ENCODE measurements at regions not wholly inside any gene's neighbourhood (a gene's known extent, or its start where the extent isn't known, plus 50 kb on each side); places are given as distances from the start of the nearest gene placed in this dataset.

DNA sequence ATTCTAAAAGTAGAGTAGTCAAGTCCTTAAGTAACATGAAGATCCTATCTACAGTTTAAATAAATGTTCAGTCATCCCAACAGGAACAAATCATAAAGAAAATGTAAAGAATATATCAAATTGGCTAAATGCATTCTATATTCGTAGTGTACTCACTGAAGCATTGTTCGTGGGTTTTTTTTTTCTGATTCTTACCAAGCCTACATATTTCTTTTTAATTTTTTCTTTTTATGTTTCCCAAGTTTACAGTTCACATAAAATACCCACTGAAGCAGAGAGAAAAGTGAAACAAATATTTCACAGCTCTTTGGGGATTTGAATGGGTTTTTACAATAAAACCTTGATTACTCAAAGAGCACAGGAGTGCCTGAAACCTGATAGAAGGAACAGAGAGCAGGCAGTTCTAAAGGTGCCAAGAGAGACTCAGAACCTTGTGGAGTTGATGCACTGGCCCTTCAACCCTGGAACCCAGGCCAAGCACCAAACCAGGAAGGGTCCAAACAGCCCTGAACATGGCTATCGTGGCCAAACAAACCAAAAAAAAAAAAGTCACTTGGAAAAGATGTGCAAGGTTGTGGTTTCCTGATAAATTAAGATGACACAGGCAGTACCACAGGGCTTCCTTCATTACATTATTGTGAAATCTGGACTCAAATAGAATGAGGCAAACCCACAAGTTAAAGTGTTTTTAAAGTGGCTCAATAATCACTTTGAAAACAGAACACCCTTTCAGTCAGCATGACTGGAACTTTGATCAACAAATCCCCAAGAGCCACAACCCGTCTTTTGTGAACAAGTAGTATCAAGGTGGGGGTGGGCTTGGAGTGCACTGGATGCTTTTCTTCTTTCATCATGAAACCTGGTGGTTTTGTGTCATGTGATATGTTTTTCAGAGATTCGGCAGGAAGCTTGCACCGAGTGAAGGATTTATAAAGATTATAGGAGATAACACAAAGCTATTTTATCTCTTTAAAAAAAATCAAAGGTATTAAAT is 245.0 kb upstream of the FN1 start:
- Mint-ChIP-seq H3K36me3 (peaks cover 7% of the 10 kb centered on the region; the same call in 1 of the 2 replicates), H3K27ac (no peak overlapping the region), H3K4me1 (no peaks in the 10 kb centered on the region), H3K4me3 (no peak overlapping the region), H3K9me3 (peaks cover 12% of the 10 kb centered on the region), H3K27me3 (ENCODE audit: low read depth) (no peaks in the 10 kb centered on the region)
- TF ChIP-seq GABPB1 (CRISPR knock-in tag; IDR thresholded peaks at IDR 0.05) (peak; percentile 91), TEAD1 (CRISPR knock-in tag; IDR thresholded peaks at IDR 0.05) (no peak), TEAD4 (CRISPR knock-in tag; IDR thresholded peaks at IDR 0.05) (no peak)
- TF ChIP-seq, protein P1, sequence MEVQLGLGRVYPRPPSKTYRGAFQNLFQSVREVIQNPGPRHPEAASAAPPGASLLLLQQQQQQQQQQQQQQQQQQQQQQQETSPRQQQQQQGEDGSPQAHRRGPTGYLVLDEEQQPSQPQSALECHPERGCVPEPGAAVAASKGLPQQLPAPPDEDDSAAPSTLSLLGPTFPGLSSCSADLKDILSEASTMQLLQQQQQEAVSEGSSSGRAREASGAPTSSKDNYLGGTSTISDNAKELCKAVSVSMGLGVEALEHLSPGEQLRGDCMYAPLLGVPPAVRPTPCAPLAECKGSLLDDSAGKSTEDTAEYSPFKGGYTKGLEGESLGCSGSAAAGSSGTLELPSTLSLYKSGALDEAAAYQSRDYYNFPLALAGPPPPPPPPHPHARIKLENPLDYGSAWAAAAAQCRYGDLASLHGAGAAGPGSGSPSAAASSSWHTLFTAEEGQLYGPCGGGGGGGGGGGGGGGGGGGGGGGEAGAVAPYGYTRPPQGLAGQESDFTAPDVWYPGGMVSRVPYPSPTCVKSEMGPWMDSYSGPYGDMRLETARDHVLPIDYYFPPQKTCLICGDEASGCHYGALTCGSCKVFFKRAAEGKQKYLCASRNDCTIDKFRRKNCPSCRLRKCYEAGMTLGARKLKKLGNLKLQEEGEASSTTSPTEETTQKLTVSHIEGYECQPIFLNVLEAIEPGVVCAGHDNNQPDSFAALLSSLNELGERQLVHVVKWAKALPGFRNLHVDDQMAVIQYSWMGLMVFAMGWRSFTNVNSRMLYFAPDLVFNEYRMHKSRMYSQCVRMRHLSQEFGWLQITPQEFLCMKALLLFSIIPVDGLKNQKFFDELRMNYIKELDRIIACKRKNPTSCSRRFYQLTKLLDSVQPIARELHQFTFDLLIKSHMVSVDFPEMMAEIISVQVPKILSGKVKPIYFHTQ (CRISPR knock-in tag; IDR thresholded peaks at IDR 0.05), result no peak
- CTCF ChIA-PET, result no interaction called here
- no peak for DNase-seq (ENCODE audit: low spot score)
- no peak for ATAC-seq
- POLR2A ChIA-PET, result no interaction called here

DNA sequence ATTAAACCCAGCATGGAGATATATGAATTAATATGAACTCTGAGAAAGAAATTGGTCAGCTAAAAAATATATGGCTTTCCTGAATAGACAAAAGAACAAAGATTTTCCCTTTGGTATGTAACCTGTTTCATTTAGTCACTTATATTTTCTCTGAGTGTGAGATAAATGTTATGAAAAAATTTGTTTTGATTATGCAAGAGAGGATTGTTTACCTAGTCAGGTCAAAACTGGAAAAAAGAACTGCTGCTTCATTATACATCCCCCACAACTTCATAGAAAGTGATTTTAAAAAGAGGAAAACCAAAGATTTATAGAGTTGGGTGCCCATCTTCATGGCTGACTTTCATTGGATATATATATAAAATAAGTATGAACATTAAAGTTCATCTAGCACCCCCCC is 242.2 kb upstream of the FN1 start:
- CTCF ChIA-PET, result no interaction called here
- no peaks in the 10 kb centered on the region for H3K36me3 Mint-ChIP-seq
- no peak overlapping the region for H3K27ac Mint-ChIP-seq
- H3K4me1 Mint-ChIP-seq, result no peaks in the 10 kb centered on the region
- DNase-seq (ENCODE audit: low spot score) (no peak), ATAC-seq (no peak)
- no peaks in the 10 kb centered on the region for H3K9me3 Mint-ChIP-seq
- H3K27me3 Mint-ChIP-seq (ENCODE audit: low read depth), result no peaks in the 10 kb centered on the region
- no peak overlapping the region for H3K4me3 Mint-ChIP-seq
- POLR2A ChIA-PET, result no interaction called here
- no peak for TF ChIP-seq ESRRA (CRISPR knock-in tag; IDR thresholded peaks at IDR 0.05; ENCODE audit: borderline replicate concordance)
- no peak for TF ChIP-seq MXD4 (CRISPR knock-in tag; IDR thresholded peaks at IDR 0.05; ENCODE audit: borderline replicate concordance)
- TF ChIP-seq, protein P2, sequence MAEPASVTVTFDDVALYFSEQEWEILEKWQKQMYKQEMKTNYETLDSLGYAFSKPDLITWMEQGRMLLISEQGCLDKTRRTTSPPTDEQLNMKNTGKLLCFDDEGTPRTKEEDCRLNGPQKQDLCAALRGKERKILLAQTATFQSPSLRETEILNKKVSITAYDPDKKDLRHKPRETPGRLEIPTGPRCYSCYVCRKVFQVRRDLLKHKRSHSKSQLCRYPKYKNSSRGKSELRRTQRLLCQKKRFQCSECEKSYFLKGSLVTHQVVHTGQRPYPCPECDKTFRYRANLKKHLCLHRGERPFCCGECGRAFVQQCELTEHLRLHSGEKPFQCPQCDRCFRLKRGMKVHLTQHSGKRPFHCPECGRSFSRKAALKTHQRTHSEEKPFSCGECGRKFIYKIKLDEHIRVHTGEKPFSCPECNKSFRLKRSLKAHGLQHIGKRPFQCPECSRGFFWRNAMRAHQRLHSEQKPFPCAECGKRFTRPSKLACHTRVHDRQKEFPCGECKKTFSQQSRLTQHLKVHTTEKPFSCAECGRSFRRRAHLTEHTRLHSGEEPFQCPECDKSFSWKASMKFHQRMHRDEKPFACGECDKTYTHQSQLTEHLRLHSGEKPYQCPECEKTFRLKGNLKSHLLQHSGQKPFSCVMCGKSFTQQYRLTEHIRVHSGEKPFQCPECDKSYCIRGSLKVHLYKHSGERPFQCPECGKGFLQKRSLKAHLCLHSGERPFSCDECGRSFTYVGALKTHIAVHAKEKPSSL (CRISPR knock-in tag; conservative IDR thresholded peaks at IDR 0.05), result no peak
- no peak for TF ChIP-seq SP1 (CRISPR knock-in tag; conservative IDR thresholded peaks at IDR 0.05)
- TF ChIP-seq, protein P3, sequence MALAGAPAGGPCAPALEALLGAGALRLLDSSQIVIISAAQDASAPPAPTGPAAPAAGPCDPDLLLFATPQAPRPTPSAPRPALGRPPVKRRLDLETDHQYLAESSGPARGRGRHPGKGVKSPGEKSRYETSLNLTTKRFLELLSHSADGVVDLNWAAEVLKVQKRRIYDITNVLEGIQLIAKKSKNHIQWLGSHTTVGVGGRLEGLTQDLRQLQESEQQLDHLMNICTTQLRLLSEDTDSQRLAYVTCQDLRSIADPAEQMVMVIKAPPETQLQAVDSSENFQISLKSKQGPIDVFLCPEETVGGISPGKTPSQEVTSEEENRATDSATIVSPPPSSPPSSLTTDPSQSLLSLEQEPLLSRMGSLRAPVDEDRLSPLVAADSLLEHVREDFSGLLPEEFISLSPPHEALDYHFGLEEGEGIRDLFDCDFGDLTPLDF (CRISPR knock-in tag; IDR thresholded peaks at IDR 0.05), result no peak
- no peak for TF ChIP-seq IRF2 (CRISPR knock-in tag; IDR thresholded peaks at IDR 0.05; ENCODE audit: borderline replicate concordance, low read depth)
- TF ChIP-seq, protein P4, sequence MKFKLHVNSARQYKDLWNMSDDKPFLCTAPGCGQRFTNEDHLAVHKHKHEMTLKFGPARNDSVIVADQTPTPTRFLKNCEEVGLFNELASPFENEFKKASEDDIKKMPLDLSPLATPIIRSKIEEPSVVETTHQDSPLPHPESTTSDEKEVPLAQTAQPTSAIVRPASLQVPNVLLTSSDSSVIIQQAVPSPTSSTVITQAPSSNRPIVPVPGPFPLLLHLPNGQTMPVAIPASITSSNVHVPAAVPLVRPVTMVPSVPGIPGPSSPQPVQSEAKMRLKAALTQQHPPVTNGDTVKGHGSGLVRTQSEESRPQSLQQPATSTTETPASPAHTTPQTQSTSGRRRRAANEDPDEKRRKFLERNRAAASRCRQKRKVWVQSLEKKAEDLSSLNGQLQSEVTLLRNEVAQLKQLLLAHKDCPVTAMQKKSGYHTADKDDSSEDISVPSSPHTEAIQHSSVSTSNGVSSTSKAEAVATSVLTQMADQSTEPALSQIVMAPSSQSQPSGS (CRISPR knock-in tag; IDR thresholded peaks at IDR 0.05; ENCODE audit: borderline replicate concordance, low read depth), result no peak
- TF ChIP-seq SMAD3 (CRISPR knock-in tag; IDR thresholded peaks at IDR 0.05; ENCODE audit: borderline replicate concordance), result no peak
- TF ChIP-seq GRHL2 (CRISPR knock-in tag; IDR thresholded peaks at IDR 0.05; ENCODE audit: insufficient replicate concordance, severe bottlenecking), result no peak
- TF ChIP-seq, protein P5, sequence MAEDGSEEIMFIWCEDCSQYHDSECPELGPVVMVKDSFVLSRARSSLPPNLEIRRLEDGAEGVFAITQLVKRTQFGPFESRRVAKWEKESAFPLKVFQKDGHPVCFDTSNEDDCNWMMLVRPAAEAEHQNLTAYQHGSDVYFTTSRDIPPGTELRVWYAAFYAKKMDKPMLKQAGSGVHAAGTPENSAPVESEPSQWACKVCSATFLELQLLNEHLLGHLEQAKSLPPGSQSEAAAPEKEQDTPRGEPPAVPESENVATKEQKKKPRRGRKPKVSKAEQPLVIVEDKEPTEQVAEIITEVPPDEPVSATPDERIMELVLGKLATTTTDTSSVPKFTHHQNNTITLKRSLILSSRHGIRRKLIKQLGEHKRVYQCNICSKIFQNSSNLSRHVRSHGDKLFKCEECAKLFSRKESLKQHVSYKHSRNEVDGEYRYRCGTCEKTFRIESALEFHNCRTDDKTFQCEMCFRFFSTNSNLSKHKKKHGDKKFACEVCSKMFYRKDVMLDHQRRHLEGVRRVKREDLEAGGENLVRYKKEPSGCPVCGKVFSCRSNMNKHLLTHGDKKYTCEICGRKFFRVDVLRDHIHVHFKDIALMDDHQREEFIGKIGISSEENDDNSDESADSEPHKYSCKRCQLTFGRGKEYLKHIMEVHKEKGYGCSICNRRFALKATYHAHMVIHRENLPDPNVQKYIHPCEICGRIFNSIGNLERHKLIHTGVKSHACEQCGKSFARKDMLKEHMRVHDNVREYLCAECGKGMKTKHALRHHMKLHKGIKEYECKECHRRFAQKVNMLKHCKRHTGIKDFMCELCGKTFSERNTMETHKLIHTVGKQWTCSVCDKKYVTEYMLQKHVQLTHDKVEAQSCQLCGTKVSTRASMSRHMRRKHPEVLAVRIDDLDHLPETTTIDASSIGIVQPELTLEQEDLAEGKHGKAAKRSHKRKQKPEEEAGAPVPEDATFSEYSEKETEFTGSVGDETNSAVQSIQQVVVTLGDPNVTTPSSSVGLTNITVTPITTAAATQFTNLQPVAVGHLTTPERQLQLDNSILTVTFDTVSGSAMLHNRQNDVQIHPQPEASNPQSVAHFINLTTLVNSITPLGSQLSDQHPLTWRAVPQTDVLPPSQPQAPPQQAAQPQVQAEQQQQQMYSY (CRISPR knock-in tag; IDR thresholded peaks at IDR 0.05), result no peak
- TF ChIP-seq CREM (CRISPR knock-in tag; IDR thresholded peaks at IDR 0.05), result no peak
- TF ChIP-seq ZNF396 (CRISPR knock-in tag; IDR thresholded peaks at IDR 0.05; ENCODE audit: borderline replicate concordance), result no peak
- TF ChIP-seq, protein P6, sequence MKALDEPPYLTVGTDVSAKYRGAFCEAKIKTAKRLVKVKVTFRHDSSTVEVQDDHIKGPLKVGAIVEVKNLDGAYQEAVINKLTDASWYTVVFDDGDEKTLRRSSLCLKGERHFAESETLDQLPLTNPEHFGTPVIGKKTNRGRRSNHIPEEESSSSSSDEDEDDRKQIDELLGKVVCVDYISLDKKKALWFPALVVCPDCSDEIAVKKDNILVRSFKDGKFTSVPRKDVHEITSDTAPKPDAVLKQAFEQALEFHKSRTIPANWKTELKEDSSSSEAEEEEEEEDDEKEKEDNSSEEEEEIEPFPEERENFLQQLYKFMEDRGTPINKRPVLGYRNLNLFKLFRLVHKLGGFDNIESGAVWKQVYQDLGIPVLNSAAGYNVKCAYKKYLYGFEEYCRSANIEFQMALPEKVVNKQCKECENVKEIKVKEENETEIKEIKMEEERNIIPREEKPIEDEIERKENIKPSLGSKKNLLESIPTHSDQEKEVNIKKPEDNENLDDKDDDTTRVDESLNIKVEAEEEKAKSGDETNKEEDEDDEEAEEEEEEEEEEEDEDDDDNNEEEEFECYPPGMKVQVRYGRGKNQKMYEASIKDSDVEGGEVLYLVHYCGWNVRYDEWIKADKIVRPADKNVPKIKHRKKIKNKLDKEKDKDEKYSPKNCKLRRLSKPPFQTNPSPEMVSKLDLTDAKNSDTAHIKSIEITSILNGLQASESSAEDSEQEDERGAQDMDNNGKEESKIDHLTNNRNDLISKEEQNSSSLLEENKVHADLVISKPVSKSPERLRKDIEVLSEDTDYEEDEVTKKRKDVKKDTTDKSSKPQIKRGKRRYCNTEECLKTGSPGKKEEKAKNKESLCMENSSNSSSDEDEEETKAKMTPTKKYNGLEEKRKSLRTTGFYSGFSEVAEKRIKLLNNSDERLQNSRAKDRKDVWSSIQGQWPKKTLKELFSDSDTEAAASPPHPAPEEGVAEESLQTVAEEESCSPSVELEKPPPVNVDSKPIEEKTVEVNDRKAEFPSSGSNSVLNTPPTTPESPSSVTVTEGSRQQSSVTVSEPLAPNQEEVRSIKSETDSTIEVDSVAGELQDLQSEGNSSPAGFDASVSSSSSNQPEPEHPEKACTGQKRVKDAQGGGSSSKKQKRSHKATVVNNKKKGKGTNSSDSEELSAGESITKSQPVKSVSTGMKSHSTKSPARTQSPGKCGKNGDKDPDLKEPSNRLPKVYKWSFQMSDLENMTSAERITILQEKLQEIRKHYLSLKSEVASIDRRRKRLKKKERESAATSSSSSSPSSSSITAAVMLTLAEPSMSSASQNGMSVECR (CRISPR knock-in tag; IDR thresholded peaks at IDR 0.05; ENCODE audit: borderline replicate concordance), result no peak
